Activated CD4-positive, CD25-positive, alpha-beta regulatory T cell (primary cell): ENCODE measurements at regions not wholly inside any gene's neighbourhood (a gene's known extent, or its start where the extent isn't known, plus 50 kb on each side); places are given as distances from the start of the nearest gene placed in this dataset.

ENCODE experiments used
- DNase-seq, 4 experiments: peaks; one replicate each; lab custom pipeline; 2025; lab: John Stamatoyannopoulos, UW

GRCh38 chr15:31263751-31264558, 62.7 kb upstream of the KLF13 start:
- DNase-seq = peak; percentile 36 to 73 (median 60)

GRCh38 chr15:31264559-31265089, 62.0 kb upstream of the KLF13 start:
- DNase-seq = no peak

- no peak for DNase-seq
Measured at GRCh38 chr15:31265090-31265870, 61.4 kb upstream of the KLF13 start.

- peak; percentile 18 to 68 (median 56) for DNase-seq
Measured at GRCh38 chr15:31265871-31266711, 60.5 kb upstream of the KLF13 start.

GRCh38 chr15:31266712-31267111, 59.9 kb upstream of the KLF13 start:
- DNase-seq = no peak

- DNase-seq = no peak
Measured at GRCh38 chr15:31267161-31268107, 59.2 kb upstream of the KLF13 start.

GRCh38 chr15:31268108-31268501, 58.5 kb upstream of the KLF13 start:
- no peak for DNase-seq

- no peak for DNase-seq
Measured at GRCh38 chr15:31268911-31269784, 57.5 kb upstream of the KLF13 start.

GRCh38 chr15:31269816-31270575, 56.6 kb upstream of the KLF13 start:
- no peak for DNase-seq

- no peak for DNase-seq
Measured at GRCh38 chr15:31270767-31271166, 55.9 kb upstream of the KLF13 start.

- DNase-seq = no peak
Measured at GRCh38 chr15:31271224-31271635, 55.4 kb upstream of the KLF13 start.

GRCh38 chr15:31271711-31272557, 54.7 kb upstream of the KLF13 start:
- DNase-seq = no peak

GRCh38 chr15:31272558-31273257, 53.9 kb upstream of the KLF13 start:
- no peak for DNase-seq

- DNase-seq = no peak
Measured at GRCh38 chr15:31273258-31273941, 53.2 kb upstream of the KLF13 start.

- no peak for DNase-seq
Measured at GRCh38 chr15:31274496-31275330, 51.9 kb upstream of the KLF13 start.
